Hypothalamus (tissue), 51 donors: ENCODE measurements at regions not wholly inside any gene's neighbourhood (a gene's known extent, or its start where the extent isn't known, plus 50 kb on each side); places are given as distances from the start of the nearest gene placed in this dataset.

Source experiments
- DNase-seq, 51 donors: peaks; one replicate each; lab custom pipeline; 2025; lab: John Stamatoyannopoulos, UW

DNA sequence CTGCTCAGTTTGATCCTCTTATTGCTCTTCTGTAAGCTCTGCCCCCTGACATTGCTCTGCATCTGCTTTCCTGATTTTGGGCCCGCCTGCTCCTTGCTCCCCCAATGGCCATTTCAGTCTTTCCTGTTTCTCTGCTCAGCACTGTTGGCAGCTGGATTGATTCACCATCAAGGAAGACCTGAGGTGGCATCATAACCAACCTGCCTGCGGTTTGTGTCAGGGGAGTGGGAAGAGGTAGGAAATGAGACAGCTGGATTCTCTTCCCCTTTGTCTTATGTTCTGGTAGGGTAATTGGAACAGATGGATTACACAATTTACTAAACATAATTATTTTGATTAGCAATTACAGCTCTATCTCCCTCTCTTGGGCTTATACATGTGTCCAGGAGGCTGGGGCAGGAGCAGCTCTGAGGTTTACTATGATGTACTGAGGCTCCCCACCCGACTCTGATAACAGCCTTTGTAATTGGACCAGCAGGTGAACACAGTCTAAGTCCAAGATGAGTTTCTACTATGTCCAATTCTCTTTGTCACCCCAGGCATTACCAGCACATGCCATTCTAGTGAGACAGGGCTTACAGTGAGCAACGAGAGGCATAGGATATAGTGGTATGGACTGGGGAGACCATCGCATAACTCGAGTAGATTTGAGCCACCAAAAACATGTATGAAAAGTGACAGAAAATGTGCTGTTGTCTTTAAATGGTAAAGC, 151.8 kb upstream of the MMADHC start:
- no peak for DNase-seq

DNA sequence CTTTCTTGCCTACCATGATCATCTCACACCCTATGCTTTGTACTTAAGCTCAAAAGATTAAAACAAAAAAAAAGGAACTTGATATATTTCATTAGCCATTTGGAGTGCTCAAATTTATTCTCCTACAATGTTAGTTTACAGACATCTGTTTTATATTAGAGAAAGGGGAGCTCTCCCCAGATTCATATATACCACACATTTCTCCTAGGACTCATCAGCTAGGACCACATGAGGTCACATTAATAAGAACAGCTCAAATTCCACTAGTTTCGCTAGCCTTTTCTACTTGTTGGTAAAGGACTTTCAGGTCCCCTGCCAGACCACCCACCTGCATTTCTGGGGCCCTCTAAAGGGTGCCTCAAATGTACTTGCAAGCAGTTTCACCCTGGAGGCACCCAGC, 151.2 kb upstream of the MMADHC start:
- no peak for DNase-seq

- DNase-seq = no peak
Measured at GRCh38 chr2:149737896-149738295, 150.3 kb upstream of the MMADHC start.

GRCh38 chr2:149735237-149735958, 147.8 kb upstream of the MMADHC start:
- no peak for DNase-seq

DNA sequence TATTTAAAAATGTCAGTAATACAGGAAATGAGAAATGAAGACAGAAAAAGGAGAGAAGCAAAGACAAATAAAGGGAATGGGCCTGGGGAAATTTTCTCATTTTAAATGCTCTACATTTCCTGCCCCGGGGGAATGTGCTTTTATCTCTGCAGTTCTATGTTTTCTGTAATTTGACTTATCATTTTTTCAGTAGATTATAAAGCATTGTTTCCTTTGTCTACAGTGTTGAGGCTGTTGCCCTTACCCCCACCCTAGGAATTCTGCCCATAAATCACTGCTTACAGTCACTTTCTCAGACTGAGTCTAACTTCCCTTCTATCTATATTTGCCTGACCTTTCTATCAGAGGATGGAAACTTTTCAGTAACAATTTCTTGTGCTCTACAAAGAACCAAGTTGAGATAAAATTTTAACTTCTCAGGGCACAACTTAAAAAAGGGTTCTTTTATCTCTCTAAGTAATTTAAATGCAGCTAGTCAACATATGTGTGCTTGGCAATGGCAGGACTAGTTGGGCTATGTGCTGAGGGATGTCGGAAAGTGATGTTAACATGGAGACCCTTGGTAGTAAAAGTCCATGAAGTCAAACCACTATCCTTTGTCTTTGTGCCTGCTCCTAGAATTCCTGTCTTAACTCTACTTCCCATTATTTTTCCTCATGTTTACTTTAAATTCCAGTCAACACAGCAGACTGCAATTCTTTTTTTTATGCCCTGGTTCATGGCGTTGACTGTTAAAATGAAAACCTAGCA, 146.5 kb upstream of the MMADHC start:
- DNase-seq = no peak

- no peak for DNase-seq
Measured at GRCh38 chr2:149732730-149733290, 145.2 kb upstream of the MMADHC start.

GRCh38 chr2:149732001-149732685, 144.6 kb upstream of the MMADHC start:
- no peak for DNase-seq

- DNase-seq = no peak
Measured at GRCh38 chr2:149731079-149731478, 143.5 kb upstream of the MMADHC start.

GRCh38 chr2:149729586-149729985, 142.0 kb upstream of the MMADHC start:
- DNase-seq = no peak

- no peak for DNase-seq
Measured at GRCh38 chr2:149727927-149728326, 140.4 kb upstream of the MMADHC start.

- no peak for DNase-seq
Measured at GRCh38 chr2:149725234-149725633, 137.7 kb upstream of the MMADHC start.

- no peak for DNase-seq
Measured at GRCh38 chr2:149724091-149724490, 136.5 kb upstream of the MMADHC start.

DNA sequence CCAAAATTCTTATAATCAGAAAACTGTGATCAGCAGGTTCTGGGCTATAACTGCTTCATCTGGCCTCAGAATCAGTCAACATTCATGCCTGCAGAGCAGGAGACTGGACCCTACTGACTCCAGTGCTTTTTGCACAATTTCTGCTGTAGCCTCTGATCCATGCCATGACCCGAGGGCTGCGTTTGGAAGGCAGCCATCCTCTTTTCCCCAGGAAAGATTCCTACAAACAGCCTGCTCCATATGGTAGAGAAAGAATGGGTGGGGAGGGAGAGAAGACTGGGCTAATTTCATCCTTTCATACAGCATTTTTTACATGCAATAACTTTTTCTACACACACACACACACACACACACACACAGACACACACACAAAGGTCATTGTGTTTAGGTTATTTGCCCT, 133.0 kb upstream of the MMADHC start:
- DNase-seq = no peak

DNA sequence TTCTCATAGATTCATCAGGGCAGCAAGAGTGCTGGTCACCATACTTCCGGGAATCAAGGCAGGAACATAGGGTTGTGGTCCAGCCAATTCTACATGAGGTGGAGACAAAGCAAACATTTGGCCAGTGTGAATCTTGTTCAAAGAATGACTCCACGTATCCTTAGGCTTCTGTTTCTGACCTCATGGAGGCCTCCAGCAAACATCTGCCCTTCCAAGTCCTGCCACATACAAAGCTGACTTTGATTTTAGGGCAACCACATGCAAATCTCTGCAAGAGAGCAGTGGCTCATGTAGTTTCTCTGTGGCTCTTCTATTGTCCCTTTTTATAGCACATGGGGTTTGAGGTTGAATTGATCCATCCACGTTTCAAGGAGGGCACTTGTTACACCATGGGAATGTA, 132.1 kb upstream of the MMADHC start:
- DNase-seq = no peak

GRCh38 chr2:149716687-149717086, 129.1 kb upstream of the MMADHC start:
- no peak for DNase-seq

GRCh38 chr2:149715894-149716293, 128.3 kb upstream of the MMADHC start:
- DNase-seq = no peak

GRCh38 chr2:149715005-149715592, 127.5 kb upstream of the MMADHC start:
- DNase-seq = no peak

DNA sequence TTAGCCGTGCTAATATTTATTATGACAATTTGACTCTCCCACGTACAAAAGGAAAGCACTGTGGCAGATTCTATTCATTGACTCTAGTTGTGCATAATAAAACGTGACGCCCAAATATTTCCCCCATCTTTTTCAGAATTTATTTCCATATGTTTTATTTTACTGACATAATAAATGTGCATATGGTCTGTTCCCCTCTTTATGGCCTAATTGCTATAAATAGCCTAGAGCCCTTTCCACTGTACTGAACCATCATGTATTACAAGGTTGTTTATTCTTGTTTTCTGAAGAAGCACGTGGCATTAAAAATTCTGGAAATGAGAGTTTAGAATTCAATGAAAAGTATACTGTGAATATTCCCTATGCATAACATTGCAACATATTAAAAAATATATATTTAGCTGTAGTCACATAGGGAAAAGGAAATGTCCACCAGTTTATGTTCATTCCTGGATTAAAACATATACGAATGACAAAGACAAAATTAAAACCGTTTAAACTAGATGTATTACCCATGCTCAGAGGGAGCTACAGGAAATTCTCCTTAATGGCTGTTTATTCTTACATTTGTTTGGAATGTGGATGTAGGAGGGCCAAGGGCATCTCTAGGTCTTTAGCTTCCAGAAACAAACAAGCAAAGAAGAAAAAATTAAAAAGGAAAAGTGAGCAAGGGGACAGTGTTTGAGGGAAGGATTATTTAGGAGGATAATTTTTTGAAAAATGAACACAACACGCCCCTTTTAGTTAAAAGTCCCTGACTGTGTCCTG, 122.1 kb upstream of the MMADHC start:
- no peak for DNase-seq

- no peak for DNase-seq
Measured at GRCh38 chr2:149703281-149703680, 115.7 kb upstream of the MMADHC start.

GRCh38 chr2:149702571-149702970, 115.0 kb upstream of the MMADHC start:
- peak in 5 of 51 donors; percentile 3 to 18 (median 7) for DNase-seq
